GM19238 (cell line): ENCODE measurements at regions not wholly inside any gene's neighbourhood (a gene's known extent, or its start where the extent isn't known, plus 50 kb on each side); places are given as distances from the start of the nearest gene placed in this dataset.
"Not testable (repeated sequence)": the region's sequence is repeated elsewhere in the genome, so short reads cannot be mapped to it uniquely, and the experiment has no call there.

ENCODE experiments used
- DNase-seq: peaks from one replicate; pipeline ENCODE4 v3.0.0; 2011; ENCODE audit warnings: low spot score; ENCODE audit not compliant: insufficient read length

DNA sequence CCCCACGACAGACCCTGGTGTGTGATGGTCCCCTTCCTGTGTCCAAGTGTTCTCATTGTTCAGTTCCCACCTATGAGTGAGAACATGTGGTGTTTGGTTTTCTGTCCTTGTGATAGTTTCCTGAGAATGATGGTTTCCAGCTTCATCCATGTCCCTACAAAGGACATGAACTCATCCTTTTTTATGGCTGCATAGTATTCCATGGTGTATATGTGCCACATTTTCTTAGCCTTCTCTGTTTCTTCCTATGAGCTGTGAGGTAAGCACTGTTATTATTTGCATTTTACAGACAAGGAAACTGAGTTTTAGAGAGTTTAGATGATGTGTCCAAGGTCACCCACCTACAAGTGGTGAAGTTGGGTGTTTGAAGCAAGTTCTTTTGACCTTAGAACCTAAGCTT lies 51.1 kb upstream of the BNC1 start:
- not testable (repeated sequence) for DNase-seq

GRCh38 chr15:83339396-83339795 lies 54.9 kb upstream of the BNC1 start:
- DNase-seq, result no peak

DNA sequence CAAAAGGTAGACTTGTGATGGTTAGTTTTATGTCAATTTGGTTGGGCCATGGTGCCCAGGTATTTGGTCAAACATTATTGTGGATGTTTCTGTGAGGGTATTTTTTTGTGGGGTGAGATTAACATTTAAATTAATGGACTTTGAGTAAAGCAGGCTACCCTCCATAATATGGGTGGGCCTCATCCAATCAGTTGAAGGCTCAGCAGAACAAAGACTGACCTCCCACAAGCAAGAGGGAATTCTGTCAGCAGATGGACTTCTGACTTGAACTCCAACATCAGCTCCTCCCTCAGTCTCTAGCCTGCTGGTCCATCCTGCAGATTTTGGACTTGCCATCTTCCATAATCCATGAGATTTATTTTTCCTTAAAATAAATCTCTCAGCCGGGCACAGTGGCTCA lies 55.6 kb upstream of the BNC1 start:
- DNase-seq, result no peak

- no peak for DNase-seq
Observed at GRCh38 chr15:83346342-83346741, 61.9 kb upstream of the BNC1 start.

GRCh38 chr15:83352119-83352518 lies 67.7 kb upstream of the BNC1 start:
- no peak for DNase-seq

DNA sequence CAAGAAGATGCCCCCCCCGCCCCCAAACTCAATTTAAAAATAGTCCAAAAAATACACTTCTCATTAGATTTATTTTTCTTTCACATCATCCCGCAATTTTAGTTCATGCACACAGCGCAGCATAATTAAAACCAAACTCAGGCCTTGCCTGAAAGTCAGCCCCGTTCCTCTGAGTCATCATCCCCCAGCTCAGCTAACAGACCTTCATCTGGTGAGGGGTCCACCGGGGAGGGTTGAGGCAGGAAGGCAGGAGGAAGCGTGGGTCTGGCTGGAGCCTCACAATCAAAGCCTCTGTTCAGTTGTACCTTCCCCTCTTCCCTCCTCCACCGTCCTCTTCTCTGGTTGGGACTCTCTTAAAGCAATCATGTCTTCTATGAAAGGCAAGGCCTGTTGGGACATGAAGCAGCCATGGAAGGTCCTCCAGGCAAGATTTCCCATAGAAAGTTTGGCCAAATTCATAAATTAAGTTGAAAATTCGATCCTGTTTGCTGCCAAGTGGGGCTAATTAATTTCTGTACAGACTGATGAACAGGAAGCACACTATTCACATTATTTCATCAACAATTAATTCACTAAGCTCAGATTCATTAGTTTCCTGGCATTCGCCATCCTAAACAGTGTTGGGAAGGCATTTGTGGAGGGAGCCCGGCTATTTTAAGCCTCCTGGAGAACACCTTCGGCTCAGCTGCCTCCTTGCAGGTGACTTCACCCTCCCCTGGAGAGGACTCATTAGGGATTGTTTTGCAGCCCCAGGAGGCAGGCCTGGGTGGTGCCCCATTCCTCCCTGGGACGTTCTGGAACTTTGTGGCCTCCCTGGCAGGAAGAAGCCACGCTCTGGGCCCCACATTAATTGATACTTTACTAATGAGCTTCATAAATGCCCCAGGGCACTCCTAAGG lies 72.3 kb upstream of the BNC1 start:
- no peak for DNase-seq

- no peak for DNase-seq
Observed at GRCh38 chr15:83358972-83359564, 74.6 kb upstream of the BNC1 start.

DNA sequence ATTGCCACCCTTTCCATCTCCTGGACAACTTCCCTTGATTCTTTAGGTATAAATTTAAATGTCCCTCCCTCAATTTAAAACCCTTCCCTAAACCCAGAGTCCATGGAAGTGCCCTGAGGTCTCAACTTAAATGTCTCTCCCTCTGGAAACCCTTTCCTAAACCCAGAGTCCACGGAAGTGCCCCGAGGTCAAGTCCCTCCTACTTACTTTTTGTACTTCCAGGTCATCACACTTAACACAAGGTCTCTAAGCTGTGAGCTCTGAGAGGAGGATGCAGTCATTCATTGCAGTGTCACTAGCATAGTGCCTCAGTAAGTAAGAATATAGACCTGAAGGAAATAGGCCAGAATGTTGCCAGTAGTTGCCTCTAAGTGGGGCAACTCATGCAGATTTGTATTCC lies 78.2 kb upstream of the BNC1 start:
- DNase-seq, result no peak

GRCh38 chr15:83364501-83364900 lies 80.0 kb upstream of the BNC1 start:
- no peak for DNase-seq

GRCh38 chr15:83365370-83365938 lies 81.0 kb upstream of the BNC1 start:
- no peak for DNase-seq

DNA sequence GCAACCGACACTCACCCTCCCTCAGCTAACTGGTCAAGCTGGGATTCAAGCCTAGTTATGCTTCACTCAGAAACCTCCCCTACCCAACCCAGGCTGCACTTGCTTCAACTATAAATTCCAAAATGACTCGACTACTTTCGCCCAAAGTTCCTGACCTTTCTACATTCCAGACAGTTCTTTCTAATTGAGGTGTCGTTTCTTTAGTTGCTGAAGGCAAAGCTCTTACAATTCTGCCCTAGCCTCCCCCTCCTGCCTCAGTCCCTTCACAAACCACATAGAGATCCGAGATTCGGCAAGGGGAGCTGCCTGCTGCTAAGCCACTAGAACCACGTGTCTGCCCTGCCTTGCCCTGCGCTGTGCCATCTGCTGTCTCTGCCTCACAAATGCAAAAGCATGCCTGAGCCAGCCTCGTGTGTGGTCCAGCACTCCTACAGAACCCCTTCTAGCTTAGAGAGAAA lies 74.7 kb upstream of the SH3GL3 start:
- no peak for DNase-seq

DNA sequence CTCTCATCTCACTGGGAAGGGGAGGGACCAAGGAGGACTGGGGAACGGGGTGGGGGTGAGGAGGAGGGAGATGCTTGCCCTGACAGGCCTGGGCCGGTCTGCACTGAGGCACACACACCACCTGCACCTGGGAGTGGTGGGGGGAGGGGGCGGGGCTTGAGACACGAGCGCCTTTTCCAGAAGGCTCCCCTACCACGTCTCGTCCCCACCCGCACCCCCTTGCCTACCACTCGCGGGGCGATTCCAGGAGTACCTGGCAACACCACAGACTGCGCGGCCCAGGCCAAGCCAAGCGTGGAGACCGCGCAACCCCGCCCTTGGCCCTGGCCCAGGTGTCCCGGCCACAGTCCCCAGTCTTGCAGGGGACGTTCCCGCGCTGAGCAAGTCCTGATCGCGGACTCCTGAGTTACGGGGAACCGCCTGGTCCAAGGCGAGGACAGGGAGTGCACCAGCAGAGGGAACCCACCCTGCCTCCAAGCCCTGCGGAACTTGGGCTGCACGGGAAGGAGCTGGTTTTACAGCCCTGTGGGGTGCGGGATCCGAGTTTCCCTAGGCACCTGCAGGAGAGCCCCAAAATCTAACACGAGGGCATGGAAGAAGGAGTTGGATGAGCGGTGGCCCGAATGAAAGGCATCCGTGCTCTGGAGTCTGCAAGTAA lies 68.1 kb upstream of the SH3GL3 start:
- no peak for DNase-seq

DNA sequence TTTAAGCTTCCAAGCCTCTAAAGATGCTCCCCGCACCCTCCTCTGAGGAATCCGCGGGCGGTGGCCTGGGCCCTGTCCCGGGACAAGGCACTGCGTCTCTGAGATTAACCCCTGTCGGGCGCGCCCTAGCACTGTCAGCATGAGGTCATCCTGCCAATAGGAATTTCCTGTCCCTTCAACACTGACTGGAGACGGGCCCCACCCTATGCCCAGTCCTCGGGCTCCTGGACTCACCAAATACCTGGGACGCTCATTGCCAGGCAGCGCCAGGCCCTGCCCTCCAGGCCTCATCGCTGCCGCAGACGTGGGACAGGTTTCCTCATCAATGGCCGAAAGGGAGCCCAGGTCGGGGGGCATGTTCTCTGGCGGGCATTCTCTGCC lies 67.6 kb upstream of the SH3GL3 start:
- DNase-seq, result no peak

DNA sequence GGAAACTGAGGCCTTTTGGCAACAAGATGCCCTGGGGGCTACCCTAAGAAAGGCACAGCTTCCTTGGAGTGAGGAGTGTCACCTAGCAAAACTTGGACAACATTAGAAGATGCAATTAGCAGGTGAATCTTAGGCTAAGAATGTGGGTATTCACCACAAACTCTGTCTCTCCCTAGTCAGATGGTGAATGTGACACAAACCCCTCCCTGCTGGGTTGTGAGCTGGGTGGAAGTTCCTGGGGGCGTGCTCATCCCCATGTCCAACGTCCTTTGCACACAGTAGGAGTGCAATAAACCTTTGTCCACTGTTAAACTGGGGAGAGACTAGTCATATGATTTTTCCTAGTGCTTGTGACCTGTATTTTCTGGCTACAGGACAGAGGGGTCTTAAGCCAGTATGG lies 67.1 kb upstream of the SH3GL3 start:
- DNase-seq, result no peak

GRCh38 chr15:83380682-83381081 lies 66.5 kb upstream of the SH3GL3 start:
- peak; percentile 27 for DNase-seq

- not testable (repeated sequence) for DNase-seq
Observed at GRCh38 chr15:83383608-83384139, 63.5 kb upstream of the SH3GL3 start.

GRCh38 chr15:83396101-83396500 lies 51.0 kb upstream of the SH3GL3 start:
- DNase-seq, result no peak
